SK-N-SH (cell line): ENCODE measurements at regions not wholly inside any gene's neighbourhood (a gene's known extent, or its start where the extent isn't known, plus 50 kb on each side); places are given as distances from the start of the nearest gene placed in this dataset.

Experiments
- FOXJ3 ChIP-seq: sonication (generic); formaldehyde crosslinking; IDR thresholded peaks from 2 replicates; pipeline ENCODE4 v1.5.1; 2020; ENCODE audit warnings: mild to moderate bottlenecking, missing genetic modification reagents
- MXI1 ChIP-seq: IDR thresholded peaks from 2 replicates; pipeline ENCODE4 v1.6.1; 2012; ENCODE audit warnings: mild to moderate bottlenecking, low read depth, low read length, improper control_type of control experiment
- RFX5 ChIP-seq: IDR thresholded peaks from 2 replicates; pipeline ENCODE4 v1.6.1; 2012; ENCODE audit warnings: mild to moderate bottlenecking, improper control_type of control experiment, low read length
- YY1 ChIP-seq: IDR thresholded peaks from 2 replicates; pipeline ENCODE4 v1.4.0; 2012; ENCODE audit warnings: low read depth, mild to moderate bottlenecking
- TF ChIP-seq, protein P1 (sequence below): IDR thresholded peaks from 2 replicates; pipeline ENCODE4 v1.6.1; 2012; ENCODE audit warnings: mild to moderate bottlenecking, low read depth, low read length, moderate library complexity
- TF ChIP-seq, protein P2 (sequence below): fragments of 200-600 bp; sonication (generic); IDR thresholded peaks from 2 replicates; pipeline ENCODE4 v1.6.1; 2017; ENCODE audit warnings: antibody characterized with exemption, mild to moderate bottlenecking, moderate library complexity

DNA sequence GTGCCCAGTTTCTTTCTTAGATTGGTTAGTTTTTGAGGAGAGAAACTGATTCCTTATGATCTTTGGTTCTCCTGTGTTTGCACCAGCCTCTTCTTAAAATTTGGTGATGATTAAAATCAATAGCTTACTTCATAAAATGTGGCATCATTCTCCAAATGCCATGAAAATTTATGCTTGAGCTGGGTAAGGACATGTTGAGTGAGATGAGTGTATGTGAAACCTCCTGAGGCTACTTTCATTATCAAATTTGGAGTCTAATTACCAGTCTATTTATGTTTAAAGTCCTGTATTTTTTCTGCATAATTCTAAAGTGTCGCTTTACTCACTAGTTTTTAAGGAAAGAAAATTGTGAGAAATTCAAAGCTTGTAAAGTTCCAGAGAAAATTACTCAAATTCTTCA lies 102.1 kb downstream of the DIPK2A start:
- no peak for TF ChIP-seq YY1
- no peak for TF ChIP-seq MXI1
- TF ChIP-seq, protein P1, sequence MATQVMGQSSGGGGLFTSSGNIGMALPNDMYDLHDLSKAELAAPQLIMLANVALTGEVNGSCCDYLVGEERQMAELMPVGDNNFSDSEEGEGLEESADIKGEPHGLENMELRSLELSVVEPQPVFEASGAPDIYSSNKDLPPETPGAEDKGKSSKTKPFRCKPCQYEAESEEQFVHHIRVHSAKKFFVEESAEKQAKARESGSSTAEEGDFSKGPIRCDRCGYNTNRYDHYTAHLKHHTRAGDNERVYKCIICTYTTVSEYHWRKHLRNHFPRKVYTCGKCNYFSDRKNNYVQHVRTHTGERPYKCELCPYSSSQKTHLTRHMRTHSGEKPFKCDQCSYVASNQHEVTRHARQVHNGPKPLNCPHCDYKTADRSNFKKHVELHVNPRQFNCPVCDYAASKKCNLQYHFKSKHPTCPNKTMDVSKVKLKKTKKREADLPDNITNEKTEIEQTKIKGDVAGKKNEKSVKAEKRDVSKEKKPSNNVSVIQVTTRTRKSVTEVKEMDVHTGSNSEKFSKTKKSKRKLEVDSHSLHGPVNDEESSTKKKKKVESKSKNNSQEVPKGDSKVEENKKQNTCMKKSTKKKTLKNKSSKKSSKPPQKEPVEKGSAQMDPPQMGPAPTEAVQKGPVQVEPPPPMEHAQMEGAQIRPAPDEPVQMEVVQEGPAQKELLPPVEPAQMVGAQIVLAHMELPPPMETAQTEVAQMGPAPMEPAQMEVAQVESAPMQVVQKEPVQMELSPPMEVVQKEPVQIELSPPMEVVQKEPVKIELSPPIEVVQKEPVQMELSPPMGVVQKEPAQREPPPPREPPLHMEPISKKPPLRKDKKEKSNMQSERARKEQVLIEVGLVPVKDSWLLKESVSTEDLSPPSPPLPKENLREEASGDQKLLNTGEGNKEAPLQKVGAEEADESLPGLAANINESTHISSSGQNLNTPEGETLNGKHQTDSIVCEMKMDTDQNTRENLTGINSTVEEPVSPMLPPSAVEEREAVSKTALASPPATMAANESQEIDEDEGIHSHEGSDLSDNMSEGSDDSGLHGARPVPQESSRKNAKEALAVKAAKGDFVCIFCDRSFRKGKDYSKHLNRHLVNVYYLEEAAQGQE, result no peak
- TF ChIP-seq FOXJ3, result no peak
- TF ChIP-seq, protein P2, sequence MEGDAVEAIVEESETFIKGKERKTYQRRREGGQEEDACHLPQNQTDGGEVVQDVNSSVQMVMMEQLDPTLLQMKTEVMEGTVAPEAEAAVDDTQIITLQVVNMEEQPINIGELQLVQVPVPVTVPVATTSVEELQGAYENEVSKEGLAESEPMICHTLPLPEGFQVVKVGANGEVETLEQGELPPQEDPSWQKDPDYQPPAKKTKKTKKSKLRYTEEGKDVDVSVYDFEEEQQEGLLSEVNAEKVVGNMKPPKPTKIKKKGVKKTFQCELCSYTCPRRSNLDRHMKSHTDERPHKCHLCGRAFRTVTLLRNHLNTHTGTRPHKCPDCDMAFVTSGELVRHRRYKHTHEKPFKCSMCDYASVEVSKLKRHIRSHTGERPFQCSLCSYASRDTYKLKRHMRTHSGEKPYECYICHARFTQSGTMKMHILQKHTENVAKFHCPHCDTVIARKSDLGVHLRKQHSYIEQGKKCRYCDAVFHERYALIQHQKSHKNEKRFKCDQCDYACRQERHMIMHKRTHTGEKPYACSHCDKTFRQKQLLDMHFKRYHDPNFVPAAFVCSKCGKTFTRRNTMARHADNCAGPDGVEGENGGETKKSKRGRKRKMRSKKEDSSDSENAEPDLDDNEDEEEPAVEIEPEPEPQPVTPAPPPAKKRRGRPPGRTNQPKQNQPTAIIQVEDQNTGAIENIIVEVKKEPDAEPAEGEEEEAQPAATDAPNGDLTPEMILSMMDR, result no peak
- TF ChIP-seq RFX5, result no peak
